ENCODE measurements at regions not wholly inside any gene's neighbourhood (a gene's known extent, or its start where the extent isn't known, plus 50 kb on each side); places are given as distances from the start of the nearest gene placed in this dataset.

DNA sequence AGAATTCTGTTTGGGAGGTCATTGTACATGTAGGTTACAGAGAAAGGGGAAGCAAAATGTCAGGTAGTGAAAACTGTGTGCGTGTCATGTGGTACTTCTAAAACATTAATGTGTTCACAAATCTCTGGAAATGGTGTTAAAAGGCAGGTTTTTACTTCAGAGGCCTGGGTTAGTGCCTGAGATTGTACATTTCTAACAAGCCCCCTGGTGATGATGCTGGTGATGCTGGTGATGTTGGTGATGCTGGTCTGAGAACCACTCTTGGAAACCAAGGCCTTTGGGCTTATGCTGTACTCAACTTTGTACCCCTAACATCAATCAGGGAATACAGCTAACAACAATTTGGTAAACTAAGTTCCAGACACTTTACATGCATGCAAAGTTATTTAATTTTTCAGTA is 187.1 kb downstream of the SCG2 start:
- H2AFZ ChIP-seq (ENCODE audit: low read depth, low read length) = no peak overlapping the region
- H3K9me3 ChIP-seq (ENCODE audit: low read length) = no peaks in the 10 kb centered on the region
- H3K36me3 ChIP-seq (ENCODE audit: insufficient read depth, low read length) = no peaks in the 10 kb centered on the region
- no peak overlapping the region for H3K4me3 ChIP-seq (ENCODE audit: low read length)
- H3K4me1 ChIP-seq (ENCODE audit: insufficient read depth, low read length) = no peaks in the 10 kb centered on the region
- no peaks in the 10 kb centered on the region for H3K27me3 ChIP-seq (ENCODE audit: insufficient read depth, low read length)

DNA sequence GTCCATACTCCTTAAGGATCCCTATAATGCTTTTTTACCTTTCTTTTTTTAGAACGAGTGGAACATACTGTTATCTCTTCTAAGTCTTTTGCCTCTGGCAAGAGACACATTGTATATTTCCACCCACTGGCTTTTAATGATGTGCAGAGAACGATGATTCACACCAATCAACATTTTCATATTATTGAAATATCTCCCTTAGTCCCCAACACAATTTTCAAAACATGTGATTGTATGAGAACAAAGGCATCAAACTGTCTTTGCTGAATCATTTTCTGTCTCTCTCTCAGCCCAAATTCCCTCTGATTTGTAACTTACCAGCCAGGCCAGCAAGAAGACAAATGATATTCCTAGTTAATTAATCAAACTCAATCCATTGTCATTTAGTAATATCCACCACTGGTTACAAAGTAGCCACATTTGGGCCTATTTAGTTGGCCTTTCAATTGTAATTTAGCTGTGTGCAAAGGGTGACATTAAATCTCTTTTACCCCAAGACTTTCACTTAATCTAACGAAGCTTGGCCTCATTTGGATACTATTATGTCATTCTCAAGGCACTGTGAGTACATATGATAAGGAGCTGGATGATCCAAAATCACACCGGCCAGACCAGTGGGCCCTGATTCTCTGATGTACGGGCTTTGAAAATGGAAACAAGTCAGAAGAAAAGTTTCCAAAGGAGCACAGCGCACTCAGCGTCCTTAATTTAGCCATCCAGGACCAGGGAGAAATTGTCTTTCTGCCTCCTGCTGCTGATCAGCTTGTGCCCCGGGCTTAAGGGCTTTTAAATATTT is 185.1 kb downstream of the SCG2 start:
- no peak overlapping the region for H3K4me3 ChIP-seq (ENCODE audit: low read length)
- no peaks in the 10 kb centered on the region for H3K4me1 ChIP-seq (ENCODE audit: insufficient read depth, low read length)
- no peaks in the 10 kb centered on the region for H3K36me3 ChIP-seq (ENCODE audit: insufficient read depth, low read length)
- H3K9me3 ChIP-seq (ENCODE audit: low read length) = no peaks in the 10 kb centered on the region
- H3K27me3 ChIP-seq (ENCODE audit: insufficient read depth, low read length) = no peaks in the 10 kb centered on the region
- no peak overlapping the region for H2AFZ ChIP-seq (ENCODE audit: low read depth, low read length)

DNA sequence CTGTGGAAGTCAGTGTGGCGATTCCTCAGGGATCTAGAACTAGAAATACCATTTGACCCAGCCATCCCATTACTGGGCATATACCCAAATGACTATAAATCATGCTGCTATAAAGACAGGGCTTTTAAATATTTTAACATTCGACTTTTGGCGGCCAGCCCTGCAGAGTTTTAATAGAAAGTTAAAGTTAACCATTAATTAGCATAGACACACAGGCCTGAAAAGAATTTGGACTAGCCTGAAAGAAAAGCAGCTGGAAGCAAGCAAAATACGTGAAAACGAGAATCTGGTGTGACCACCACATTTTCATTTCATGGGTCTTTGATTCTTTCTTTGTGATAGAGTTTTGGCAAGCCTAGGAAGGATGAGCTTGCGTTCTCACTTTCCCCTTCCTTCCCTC is 184.0 kb downstream of the SCG2 start:
- Histone ChIP-seq H3K36me3 (ENCODE audit: insufficient read depth, low read length) (no peaks in the 10 kb centered on the region), H3K4me1 (ENCODE audit: insufficient read depth, low read length) (no peaks in the 10 kb centered on the region), H3K4me3 (ENCODE audit: low read length) (no peak overlapping the region), H3K27me3 (ENCODE audit: insufficient read depth, low read length) (no peaks in the 10 kb centered on the region), H2AFZ (ENCODE audit: low read depth, low read length) (no peak overlapping the region), H3K9me3 (ENCODE audit: low read length) (no peaks in the 10 kb centered on the region)

DNA sequence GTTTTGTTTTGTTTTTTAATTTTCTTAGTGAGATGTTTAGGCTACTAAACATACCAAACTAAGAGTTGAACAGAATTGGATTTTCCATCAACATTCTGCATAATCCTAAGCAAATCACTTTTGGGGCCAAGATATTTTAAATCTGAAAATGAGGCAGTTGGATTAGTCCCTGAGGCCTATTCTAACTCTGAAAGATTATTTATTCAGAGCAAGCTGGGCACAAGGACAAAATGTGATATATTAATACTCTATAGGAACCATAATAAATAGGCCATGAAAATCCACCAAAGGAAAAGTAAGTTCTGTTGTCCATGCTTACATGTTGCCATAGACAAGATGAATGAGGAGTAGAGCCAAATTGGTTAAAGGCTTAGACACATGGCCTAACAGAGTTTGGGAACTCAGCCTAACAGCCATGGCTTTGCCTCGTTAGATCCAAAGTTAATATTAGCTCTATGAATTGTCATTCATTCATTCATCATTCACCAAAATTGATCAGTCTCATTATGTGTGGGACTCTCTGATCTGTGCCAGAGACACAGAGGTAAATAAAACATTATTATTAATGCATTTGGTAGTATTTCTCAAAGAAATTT is 183.5 kb downstream of the SCG2 start:
- Histone ChIP-seq H3K4me1 (ENCODE audit: insufficient read depth, low read length) (no peaks in the 10 kb centered on the region), H3K36me3 (ENCODE audit: insufficient read depth, low read length) (no peaks in the 10 kb centered on the region), H3K4me3 (ENCODE audit: low read length) (no peak overlapping the region), H2AFZ (ENCODE audit: low read depth, low read length) (no peak overlapping the region), H3K27me3 (ENCODE audit: insufficient read depth, low read length) (no peaks in the 10 kb centered on the region), H3K9me3 (ENCODE audit: low read length) (no peaks in the 10 kb centered on the region)

DNA sequence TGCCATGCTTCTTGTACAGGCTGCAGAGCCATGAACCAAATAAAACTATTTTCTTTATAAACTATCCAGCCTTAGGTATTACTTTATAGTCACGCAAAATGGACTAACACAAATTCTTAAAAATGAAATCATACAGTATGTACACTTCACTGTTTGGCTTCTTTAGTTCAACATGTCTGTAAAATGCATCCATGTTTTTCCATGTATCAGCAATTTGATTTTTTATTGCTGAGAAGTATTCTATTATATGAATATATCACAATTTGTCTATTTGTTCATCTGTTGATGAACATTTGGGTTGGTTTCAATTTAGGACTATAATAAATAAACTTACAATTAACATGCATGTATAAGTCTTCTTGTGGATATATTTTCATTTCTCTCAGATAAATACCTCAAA is 182.1 kb downstream of the SCG2 start:
- H3K36me3 ChIP-seq (ENCODE audit: insufficient read depth, low read length) = no peaks in the 10 kb centered on the region
- H2AFZ ChIP-seq (ENCODE audit: low read depth, low read length) = no peak overlapping the region
- H3K4me3 ChIP-seq (ENCODE audit: low read length) = no peak overlapping the region
- H3K9me3 ChIP-seq (ENCODE audit: low read length) = no peaks in the 10 kb centered on the region
- H3K4me1 ChIP-seq (ENCODE audit: insufficient read depth, low read length) = no peaks in the 10 kb centered on the region
- H3K27me3 ChIP-seq (ENCODE audit: insufficient read depth, low read length) = no peaks in the 10 kb centered on the region

DNA sequence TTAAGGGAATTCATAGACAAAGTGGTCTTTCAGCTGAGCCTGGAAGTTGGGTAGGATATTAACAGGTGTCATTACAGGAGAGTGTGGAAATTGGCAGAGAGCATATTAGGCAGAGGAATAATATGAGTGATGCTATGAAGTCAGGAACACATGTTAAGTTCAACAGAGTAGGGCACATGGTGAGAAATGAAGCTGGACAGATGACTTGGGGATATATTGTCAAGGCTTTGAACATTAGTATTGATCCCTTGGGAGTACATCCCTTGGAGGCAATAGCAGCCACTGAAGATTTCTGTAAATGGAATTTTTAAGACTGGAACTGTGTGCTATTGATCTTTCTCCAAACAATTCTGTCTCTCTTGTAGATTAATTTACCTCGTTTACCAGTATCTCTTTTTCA is 170.7 kb downstream of the SCG2 start:
- no peaks in the 10 kb centered on the region for H3K9me3 ChIP-seq (ENCODE audit: low read length)
- no peaks in the 10 kb centered on the region for H3K27me3 ChIP-seq (ENCODE audit: insufficient read depth, low read length)
- no peaks in the 10 kb centered on the region for H3K4me1 ChIP-seq (ENCODE audit: insufficient read depth, low read length)
- no peak overlapping the region for H2AFZ ChIP-seq (ENCODE audit: low read depth, low read length)
- no peaks in the 10 kb centered on the region for H3K36me3 ChIP-seq (ENCODE audit: insufficient read depth, low read length)
- no peak overlapping the region for H3K4me3 ChIP-seq (ENCODE audit: low read length)

DNA sequence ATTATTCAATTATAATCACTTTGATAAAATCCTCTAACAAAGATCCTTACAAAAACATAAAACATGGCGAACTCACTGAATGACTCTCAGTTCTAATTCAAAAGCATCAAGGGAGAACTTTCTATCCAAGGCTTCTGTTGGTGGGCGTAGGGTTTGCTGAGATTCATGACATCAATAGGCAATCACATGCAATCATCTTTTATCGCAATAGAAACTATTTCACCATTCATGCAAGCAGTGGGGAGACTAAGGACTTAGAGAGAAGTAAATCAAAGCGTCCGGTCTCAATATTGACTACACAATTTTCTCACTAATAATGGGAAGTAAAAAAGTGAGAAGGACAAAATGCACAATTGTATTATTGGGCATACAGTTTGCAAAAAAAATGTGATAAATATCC is 168.7 kb downstream of the SCG2 start:
- no peaks in the 10 kb centered on the region for H3K36me3 ChIP-seq (ENCODE audit: insufficient read depth, low read length)
- H3K9me3 ChIP-seq (ENCODE audit: low read length) = no peaks in the 10 kb centered on the region
- no peaks in the 10 kb centered on the region for H3K4me1 ChIP-seq (ENCODE audit: insufficient read depth, low read length)
- H2AFZ ChIP-seq (ENCODE audit: low read depth, low read length) = no peak overlapping the region
- no peaks in the 10 kb centered on the region for H3K27me3 ChIP-seq (ENCODE audit: insufficient read depth, low read length)
- H3K4me3 ChIP-seq (ENCODE audit: low read length) = no peak overlapping the region

DNA sequence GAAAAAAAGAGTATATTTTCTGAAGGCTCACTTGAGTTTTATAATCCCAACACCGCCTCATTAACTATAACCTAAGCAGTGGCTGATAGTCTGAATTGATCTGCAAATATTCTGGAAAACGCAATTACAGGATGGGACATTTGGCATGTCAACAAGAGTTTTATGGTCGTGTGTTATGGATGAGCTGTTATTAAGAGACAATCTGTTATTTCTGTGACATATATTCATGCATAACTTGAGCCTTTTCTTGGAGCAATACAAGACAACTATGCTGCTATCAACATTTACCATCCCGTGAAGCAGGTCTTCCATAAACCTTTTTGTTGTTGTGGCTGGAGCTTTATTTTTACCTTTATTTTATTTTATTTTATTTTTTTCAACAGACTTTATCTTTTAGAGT is 164.4 kb downstream of the SCG2 start:
- Histone ChIP-seq H3K9me3 (ENCODE audit: low read length) (no peaks in the 10 kb centered on the region), H2AFZ (ENCODE audit: low read depth, low read length) (no peak overlapping the region), H3K4me1 (ENCODE audit: insufficient read depth, low read length) (peaks cover 5% of the 10 kb centered on the region), H3K36me3 (ENCODE audit: insufficient read depth, low read length) (no peaks in the 10 kb centered on the region), H3K27me3 (ENCODE audit: insufficient read depth, low read length) (no peaks in the 10 kb centered on the region), H3K4me3 (ENCODE audit: low read length) (no peak overlapping the region)

DNA sequence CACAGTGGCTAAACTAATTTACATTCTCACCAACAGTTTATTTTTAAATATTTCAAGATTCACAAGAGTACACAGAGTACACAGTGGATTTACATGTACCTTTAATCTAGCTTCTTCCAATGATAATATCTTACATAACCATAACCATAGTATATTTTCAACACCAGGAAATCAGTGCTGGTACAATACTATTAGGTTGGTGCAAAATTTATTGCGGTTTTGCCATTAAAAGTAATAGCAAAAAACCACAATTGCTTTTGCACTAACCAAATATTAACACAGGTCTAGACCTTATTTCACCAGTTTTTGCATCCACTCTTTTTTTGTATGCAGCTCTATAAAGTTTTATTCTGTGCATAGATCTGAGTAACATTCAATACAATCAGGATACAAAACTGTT is 163.0 kb downstream of the SCG2 start:
- no peak overlapping the region for H2AFZ ChIP-seq (ENCODE audit: low read depth, low read length)
- H3K9me3 ChIP-seq (ENCODE audit: low read length) = no peaks in the 10 kb centered on the region
- H3K36me3 ChIP-seq (ENCODE audit: insufficient read depth, low read length) = no peaks in the 10 kb centered on the region
- no peaks in the 10 kb centered on the region for H3K27me3 ChIP-seq (ENCODE audit: insufficient read depth, low read length)
- peaks cover 7% of the 10 kb centered on the region for H3K4me1 ChIP-seq (ENCODE audit: insufficient read depth, low read length)
- H3K4me3 ChIP-seq (ENCODE audit: low read length) = no peak overlapping the region

DNA sequence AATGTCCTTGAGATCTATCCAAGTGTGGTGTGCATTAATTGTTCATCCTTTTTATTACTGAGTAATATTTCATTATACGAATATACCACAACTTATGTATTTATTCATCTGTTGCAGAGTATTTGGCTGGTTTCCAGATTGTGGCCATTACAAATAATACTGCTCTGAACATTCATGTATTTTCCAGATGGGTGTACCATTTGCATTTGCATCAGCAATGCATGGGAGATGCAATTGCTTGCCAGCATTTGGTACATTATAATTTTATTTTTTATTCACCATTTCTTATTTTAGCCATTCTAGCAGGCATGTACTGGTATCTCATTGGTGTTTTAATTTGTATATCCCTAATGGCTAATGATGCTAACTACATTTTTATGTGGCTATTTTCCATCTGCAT is 162.4 kb downstream of the SCG2 start:
- Histone ChIP-seq H3K9me3 (ENCODE audit: low read length) (no peaks in the 10 kb centered on the region), H3K4me3 (ENCODE audit: low read length) (no peak overlapping the region), H3K36me3 (ENCODE audit: insufficient read depth, low read length) (no peaks in the 10 kb centered on the region), H3K4me1 (ENCODE audit: insufficient read depth, low read length) (peaks cover 7% of the 10 kb centered on the region), H3K27me3 (ENCODE audit: insufficient read depth, low read length) (no peaks in the 10 kb centered on the region), H2AFZ (ENCODE audit: low read depth, low read length) (no peak overlapping the region)

DNA sequence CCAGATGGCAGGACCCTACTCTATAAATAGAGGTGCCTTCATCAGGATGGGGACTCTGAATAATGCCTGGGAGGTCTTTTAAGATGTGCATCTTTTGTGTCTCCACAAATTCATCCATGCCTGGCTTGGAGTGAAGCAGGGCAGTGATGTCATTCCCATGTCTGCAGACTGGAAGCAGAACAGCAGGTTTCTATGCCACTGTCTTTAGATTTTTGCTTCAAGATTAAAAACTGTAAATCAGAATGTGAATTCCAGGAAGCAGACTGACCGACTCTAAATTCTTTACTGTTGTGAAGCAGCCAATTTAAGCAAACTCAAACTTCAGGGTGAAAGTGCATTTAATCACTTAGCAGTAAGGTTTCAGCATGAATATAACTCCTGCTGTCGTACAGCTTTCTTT is 159.3 kb downstream of the SCG2 start:
- Histone ChIP-seq H2AFZ (ENCODE audit: low read depth, low read length) (no peak overlapping the region), H3K9me3 (ENCODE audit: low read length) (no peaks in the 10 kb centered on the region), H3K36me3 (ENCODE audit: insufficient read depth, low read length) (no peaks in the 10 kb centered on the region), H3K4me3 (ENCODE audit: low read length) (no peak overlapping the region), H3K27me3 (ENCODE audit: insufficient read depth, low read length) (no peaks in the 10 kb centered on the region), H3K4me1 (ENCODE audit: insufficient read depth, low read length) (peaks cover 7% of the 10 kb centered on the region)

DNA sequence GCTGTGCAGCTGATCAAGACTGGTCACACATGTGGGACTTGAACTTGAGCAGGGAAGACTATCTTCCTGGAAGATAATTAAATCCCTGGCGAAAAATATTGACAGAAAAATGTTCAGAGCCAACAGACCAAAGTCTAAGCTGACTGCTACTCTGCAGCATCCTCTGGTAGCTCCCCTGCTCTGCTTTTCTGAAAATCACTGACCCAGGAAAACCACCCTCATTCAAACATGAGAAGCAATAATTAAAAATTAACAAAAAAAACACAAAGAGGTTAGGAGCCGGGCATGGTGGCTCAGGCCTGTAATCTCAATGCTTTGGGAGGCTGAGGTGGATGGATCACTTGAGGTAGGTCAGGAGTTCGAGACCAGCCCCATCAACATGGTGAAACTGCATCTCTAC is 151.9 kb downstream of the SCG2 start:
- H3K36me3 ChIP-seq (ENCODE audit: insufficient read depth, low read length) = no peaks in the 10 kb centered on the region
- H2AFZ ChIP-seq (ENCODE audit: low read depth, low read length) = no peak overlapping the region
- no peaks in the 10 kb centered on the region for H3K4me1 ChIP-seq (ENCODE audit: insufficient read depth, low read length)
- H3K9me3 ChIP-seq (ENCODE audit: low read length) = no peaks in the 10 kb centered on the region
- H3K4me3 ChIP-seq (ENCODE audit: low read length) = no peak overlapping the region
- H3K27me3 ChIP-seq (ENCODE audit: insufficient read depth, low read length) = no peaks in the 10 kb centered on the region

DNA sequence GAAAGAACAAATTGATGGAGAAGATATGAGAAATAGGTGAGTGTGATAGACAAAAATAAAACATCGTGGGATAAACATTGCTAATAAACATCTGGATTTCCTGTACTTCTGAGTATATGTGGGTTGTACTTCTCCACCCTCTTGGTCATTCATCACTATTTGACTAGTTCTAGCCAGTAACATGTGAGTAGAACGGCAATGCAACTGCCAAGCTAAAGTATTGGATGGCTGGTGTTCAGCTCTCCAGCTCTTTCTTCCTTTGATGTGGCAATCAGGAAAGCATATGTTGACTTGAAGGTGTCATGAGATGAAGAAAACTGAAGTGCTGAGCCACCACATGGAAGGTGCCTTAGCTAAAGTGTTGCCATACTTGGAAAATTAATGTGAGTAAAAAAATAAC is 144.9 kb downstream of the SCG2 start:
- Histone ChIP-seq H3K27me3 (ENCODE audit: insufficient read depth, low read length) (no peaks in the 10 kb centered on the region), H2AFZ (ENCODE audit: low read depth, low read length) (no peak overlapping the region), H3K4me1 (ENCODE audit: insufficient read depth, low read length) (no peaks in the 10 kb centered on the region), H3K4me3 (ENCODE audit: low read length) (no peak overlapping the region), H3K9me3 (ENCODE audit: low read length) (peaks cover 2% of the 10 kb centered on the region), H3K36me3 (ENCODE audit: insufficient read depth, low read length) (no peaks in the 10 kb centered on the region)
